OCI-LY1 (cell line): ENCODE measurements at regions not wholly inside any gene's neighbourhood (a gene's known extent, or its start where the extent isn't known, plus 50 kb on each side); places are given as distances from the start of the nearest gene placed in this dataset.

Experiments used
- EZH2 ChIP-seq: fragments of 200-600 bp; sonication (generic), shearing (Covaris generic); IDR thresholded peaks from 2 replicates; pipeline ENCODE4 v1.8.0; 2017; ENCODE audit warnings: borderline replicate concordance, mixed run types, mild to moderate bottlenecking, antibody characterized with exemption, low read length, moderate library complexity, mixed read lengths
- TF ChIP-seq, protein P1 (sequence below): fragments of 200-600 bp; sonication (generic), shearing (Covaris generic); IDR thresholded peaks from 2 replicates; pipeline ENCODE4 v1.5.1; 2017; ENCODE audit warnings: mild to moderate bottlenecking, antibody characterized with exemption, low read length, moderate library complexity, mixed read lengths

DNA sequence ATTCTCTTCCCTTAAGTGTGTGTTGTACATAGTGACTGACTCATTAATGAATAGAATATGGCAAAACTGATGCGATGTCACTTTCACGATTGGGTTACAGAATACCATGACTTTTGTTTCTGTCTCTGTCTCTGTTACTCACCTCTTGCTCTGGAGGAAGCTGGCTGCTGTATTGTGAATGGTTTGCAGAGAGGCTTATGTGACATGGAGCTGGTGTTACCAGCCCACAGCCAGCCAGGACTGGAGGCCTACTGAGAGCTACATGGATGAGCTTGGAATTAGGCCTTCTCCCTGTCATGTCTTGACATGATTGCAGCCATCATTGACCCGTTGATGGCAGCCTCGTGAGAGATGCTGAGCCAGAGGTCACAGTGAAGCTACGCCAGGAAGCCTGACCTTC is 161.9 kb downstream of the TAF11L14 start:
- TF ChIP-seq EZH2: no peak
- TF ChIP-seq, protein P1, sequence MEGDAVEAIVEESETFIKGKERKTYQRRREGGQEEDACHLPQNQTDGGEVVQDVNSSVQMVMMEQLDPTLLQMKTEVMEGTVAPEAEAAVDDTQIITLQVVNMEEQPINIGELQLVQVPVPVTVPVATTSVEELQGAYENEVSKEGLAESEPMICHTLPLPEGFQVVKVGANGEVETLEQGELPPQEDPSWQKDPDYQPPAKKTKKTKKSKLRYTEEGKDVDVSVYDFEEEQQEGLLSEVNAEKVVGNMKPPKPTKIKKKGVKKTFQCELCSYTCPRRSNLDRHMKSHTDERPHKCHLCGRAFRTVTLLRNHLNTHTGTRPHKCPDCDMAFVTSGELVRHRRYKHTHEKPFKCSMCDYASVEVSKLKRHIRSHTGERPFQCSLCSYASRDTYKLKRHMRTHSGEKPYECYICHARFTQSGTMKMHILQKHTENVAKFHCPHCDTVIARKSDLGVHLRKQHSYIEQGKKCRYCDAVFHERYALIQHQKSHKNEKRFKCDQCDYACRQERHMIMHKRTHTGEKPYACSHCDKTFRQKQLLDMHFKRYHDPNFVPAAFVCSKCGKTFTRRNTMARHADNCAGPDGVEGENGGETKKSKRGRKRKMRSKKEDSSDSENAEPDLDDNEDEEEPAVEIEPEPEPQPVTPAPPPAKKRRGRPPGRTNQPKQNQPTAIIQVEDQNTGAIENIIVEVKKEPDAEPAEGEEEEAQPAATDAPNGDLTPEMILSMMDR: no peak
